Glutamatergic neuron (in vitro differentiated cells): ENCODE measurements at regions not wholly inside any gene's neighbourhood (a gene's known extent, or its start where the extent isn't known, plus 50 kb on each side); places are given as distances from the start of the nearest gene placed in this dataset.

Experiments used
- DNase-seq: peaks from one replicate; pipeline ENCODE4 v3.0.0; 2022
- H3K27ac Mint-ChIP-seq: one replicate; pipeline ENCODE4 v1.8.0; 2020; ENCODE audit warnings: mild to moderate bottlenecking, mixed read lengths, inconsistent platforms; ENCODE audit not compliant: unreplicated experiment
- H3K27me3 Mint-ChIP-seq: one replicate; pipeline ENCODE4 v1.8.0; 2020; ENCODE audit warnings: mild to moderate bottlenecking, moderate library complexity, mixed read lengths, inconsistent platforms; ENCODE audit not compliant: unreplicated experiment
- H3K36me3 Mint-ChIP-seq: one replicate; pipeline ENCODE4 v1.8.0; 2020; ENCODE audit warnings: mild to moderate bottlenecking, mixed read lengths, inconsistent platforms; ENCODE audit not compliant: unreplicated experiment
- H3K4me1 Mint-ChIP-seq: one replicate; pipeline ENCODE4 v1.8.0; 2020; ENCODE audit warnings: mild to moderate bottlenecking, low read depth, mixed read lengths, inconsistent platforms; ENCODE audit not compliant: unreplicated experiment
- H3K4me3 Mint-ChIP-seq: one replicate; pipeline ENCODE4 v1.8.0; 2020; ENCODE audit warnings: mild to moderate bottlenecking, mixed read lengths, inconsistent platforms; ENCODE audit not compliant: unreplicated experiment
- H3K9me3 Mint-ChIP-seq: one replicate; pipeline ENCODE4 v1.8.0; 2020; ENCODE audit warnings: mild to moderate bottlenecking, moderate library complexity, mixed read lengths, inconsistent platforms; ENCODE audit not compliant: unreplicated experiment
- TF ChIP-seq, protein P1 (sequence below): fragments of 200-600 bp; sonication (generic); IDR thresholded peaks from one replicate; pipeline ENCODE4 v1.5.0; 2021; ENCODE audit not compliant: partially characterized antibody, unreplicated experiment

DNA sequence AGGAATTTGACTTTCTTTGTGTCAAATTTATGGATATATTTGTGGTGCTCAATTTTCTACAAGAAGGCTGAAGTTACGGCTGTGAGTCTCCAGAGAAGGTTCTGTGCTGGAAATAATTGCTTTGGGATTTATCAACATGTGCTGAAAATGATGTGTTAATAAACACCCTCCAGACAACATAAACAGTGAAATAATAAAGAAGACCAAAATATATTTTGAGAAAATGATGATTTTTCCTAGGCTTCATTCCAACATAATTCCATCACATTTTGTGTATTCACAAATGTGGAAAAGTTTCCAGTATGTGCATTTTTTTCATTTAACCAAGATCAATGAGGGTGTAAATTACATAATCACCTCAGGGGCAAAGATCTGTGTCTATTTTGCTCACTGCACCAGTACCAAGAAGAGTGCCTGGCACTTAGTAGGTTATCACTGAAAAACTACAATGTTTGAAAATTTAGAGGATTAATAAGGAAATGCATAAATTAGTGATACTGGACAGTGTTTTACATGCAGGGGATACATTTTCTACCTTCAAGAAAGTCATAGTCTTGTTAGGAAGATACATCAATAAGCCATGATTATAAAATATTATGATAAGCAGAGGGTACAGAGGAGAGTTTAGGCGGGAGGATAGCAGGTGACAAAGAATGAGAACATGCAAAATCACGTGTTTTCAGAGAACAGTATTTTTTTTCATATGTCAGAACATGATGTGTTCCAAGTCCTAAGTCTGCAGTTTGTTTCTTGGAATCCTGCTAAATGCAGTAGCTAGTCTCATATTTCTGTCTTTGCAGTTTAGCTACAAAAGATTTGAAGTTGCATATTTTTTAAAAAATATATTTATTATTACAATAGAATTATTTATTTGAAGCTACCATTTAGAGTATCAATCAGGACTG is 127.6 kb upstream of the DLGAP1 start:
- H3K9me3 Mint-ChIP-seq = no peaks in the 10 kb centered on the region
- TF ChIP-seq, protein P1, sequence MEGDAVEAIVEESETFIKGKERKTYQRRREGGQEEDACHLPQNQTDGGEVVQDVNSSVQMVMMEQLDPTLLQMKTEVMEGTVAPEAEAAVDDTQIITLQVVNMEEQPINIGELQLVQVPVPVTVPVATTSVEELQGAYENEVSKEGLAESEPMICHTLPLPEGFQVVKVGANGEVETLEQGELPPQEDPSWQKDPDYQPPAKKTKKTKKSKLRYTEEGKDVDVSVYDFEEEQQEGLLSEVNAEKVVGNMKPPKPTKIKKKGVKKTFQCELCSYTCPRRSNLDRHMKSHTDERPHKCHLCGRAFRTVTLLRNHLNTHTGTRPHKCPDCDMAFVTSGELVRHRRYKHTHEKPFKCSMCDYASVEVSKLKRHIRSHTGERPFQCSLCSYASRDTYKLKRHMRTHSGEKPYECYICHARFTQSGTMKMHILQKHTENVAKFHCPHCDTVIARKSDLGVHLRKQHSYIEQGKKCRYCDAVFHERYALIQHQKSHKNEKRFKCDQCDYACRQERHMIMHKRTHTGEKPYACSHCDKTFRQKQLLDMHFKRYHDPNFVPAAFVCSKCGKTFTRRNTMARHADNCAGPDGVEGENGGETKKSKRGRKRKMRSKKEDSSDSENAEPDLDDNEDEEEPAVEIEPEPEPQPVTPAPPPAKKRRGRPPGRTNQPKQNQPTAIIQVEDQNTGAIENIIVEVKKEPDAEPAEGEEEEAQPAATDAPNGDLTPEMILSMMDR = no peak
- H3K4me1 Mint-ChIP-seq = no peaks in the 10 kb centered on the region
- no peak overlapping the region for H3K27ac Mint-ChIP-seq
- no peak overlapping the region for H3K4me3 Mint-ChIP-seq
- H3K36me3 Mint-ChIP-seq = no peaks in the 10 kb centered on the region
- H3K27me3 Mint-ChIP-seq = no peaks in the 10 kb centered on the region
- no peak for DNase-seq

DNA sequence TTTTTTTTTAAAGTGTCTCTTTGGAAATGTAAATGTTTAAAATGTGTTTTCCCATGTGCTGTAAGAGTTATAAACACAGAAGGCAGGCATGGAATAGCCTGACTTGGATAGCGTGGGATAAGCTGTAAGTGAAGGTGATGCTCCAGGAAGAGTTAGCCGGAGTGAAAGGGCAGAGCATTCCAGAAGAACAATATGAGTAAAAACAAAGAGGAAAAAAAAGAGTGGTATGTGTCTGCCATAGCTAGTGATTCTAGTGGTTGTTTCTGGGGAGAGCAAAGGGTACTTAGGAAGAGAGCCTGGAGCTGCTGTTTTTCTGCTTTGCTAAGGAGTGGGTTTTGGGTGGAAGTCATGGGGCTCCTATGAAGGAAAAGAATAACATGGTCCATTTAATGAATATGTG is 126.9 kb upstream of the DLGAP1 start:
- Mint-ChIP-seq H3K9me3 (no peaks in the 10 kb centered on the region), H3K27me3 (no peaks in the 10 kb centered on the region), H3K4me1 (no peaks in the 10 kb centered on the region), H3K36me3 (no peaks in the 10 kb centered on the region), H3K4me3 (no peak overlapping the region), H3K27ac (no peak overlapping the region)
- TF ChIP-seq, protein P1 = no peak
- no peak for DNase-seq

DNA sequence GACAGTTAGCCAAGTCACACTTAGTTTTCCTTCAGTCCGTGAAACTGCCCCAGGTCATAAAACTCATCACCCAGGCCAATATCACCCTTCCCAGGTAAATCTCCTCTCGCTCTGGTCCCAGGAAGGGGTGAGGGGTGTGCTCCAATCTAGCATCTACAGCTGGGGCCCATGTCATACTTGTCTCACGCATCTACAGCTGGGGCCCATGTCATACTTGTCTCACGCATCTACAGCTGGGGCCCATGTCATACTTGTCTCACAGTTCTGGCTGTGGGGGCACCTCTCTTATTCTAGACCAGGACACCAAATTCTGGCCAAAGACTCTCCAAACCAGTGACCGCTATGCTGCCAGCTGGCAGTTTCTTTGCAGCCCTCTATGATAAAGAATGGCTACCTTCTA is 123.3 kb upstream of the DLGAP1 start:
- H3K4me3 Mint-ChIP-seq = no peak overlapping the region
- no peaks in the 10 kb centered on the region for H3K27me3 Mint-ChIP-seq
- no peak overlapping the region for H3K27ac Mint-ChIP-seq
- TF ChIP-seq, protein P1 = no peak
- no peaks in the 10 kb centered on the region for H3K9me3 Mint-ChIP-seq
- peaks cover 9% of the 10 kb centered on the region for H3K36me3 Mint-ChIP-seq
- H3K4me1 Mint-ChIP-seq = no peaks in the 10 kb centered on the region
- no peak for DNase-seq

GRCh38 chr18:4573735-4574134 is 118.6 kb upstream of the DLGAP1 start:
- H3K27me3 Mint-ChIP-seq = no peaks in the 10 kb centered on the region
- peaks cover 16% of the 10 kb centered on the region for H3K36me3 Mint-ChIP-seq
- H3K4me1 Mint-ChIP-seq = no peaks in the 10 kb centered on the region
- H3K27ac Mint-ChIP-seq = no peak overlapping the region
- H3K4me3 Mint-ChIP-seq = no peak overlapping the region
- TF ChIP-seq, protein P1 = no peak
- DNase-seq = no peak
- no peaks in the 10 kb centered on the region for H3K9me3 Mint-ChIP-seq

DNA sequence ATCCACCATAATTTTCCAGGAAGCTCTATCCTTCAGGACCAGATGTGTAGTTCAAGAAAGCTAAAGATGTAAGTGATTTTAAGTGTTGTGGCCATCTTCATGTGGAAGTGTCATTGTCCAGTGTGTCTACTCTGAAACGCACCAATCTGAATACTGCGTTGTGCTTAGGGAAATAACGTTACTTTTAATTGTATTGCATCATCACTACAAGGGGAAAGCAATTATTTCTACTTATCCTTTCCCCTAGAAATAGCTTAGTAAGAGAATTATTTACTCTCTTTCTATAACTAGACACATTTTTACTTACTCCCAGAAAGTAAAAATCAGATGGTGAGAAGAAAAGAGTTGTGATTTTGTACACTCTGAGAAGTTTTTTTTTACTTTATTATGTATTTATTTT is 102.4 kb upstream of the DLGAP1 start:
- no peaks in the 10 kb centered on the region for H3K4me1 Mint-ChIP-seq
- H3K27me3 Mint-ChIP-seq = peaks cover 3% of the 10 kb centered on the region

More for the DNA sequence above, 102.4 kb upstream of the DLGAP1 start:
- no peak overlapping the region for H3K4me3 Mint-ChIP-seq
- no peak overlapping the region for H3K27ac Mint-ChIP-seq
- TF ChIP-seq, protein P1 = no peak
- no peak for DNase-seq
- no peaks in the 10 kb centered on the region for H3K9me3 Mint-ChIP-seq
- H3K36me3 Mint-ChIP-seq = no peaks in the 10 kb centered on the region
